ENCODE measurements at regions not wholly inside any gene's neighbourhood (a gene's known extent, or its start where the extent isn't known, plus 50 kb on each side); places are given as distances from the start of the nearest gene placed in this dataset.

GRCh38 chr2:137838255-137839092 lies 125.8 kb upstream of the HNMT start:
- TF ChIP-seq CTCF (optimal IDR thresholded peaks at IDR 0.05 in 1 of 3, IDR thresholded peaks at IDR 0.05 in 1 of 3, conservative IDR thresholded peaks at IDR 0.05 in 1 of 3; ENCODE audit: extremely low read depth in 1 of 3, insufficient read depth in 2 of 3, low read length in 3 of 3) (peak in 2 of 3 experiments; percentile 40 to 45), EZH2 (IDR thresholded peaks at IDR 0.05; ENCODE audit: low read length) (no peak)
- no peak overlapping the region for H3K4me3 ChIP-seq (ENCODE audit: control insufficient read depth in 2 of 3, extremely low read depth in 1 of 3, insufficient read depth in 2 of 3, low read depth in 1 of 3, low read length in 3 of 3)
- no peaks in the 10 kb centered on the region for H3K27me3 ChIP-seq (ENCODE audit: control insufficient read depth, extremely low read depth, insufficient read depth, low read length)
- no peak for DNase-seq (ENCODE audit: low read depth, low spot score)
- H3K4me1 ChIP-seq (ENCODE audit: control insufficient read depth, extremely low read depth, insufficient read depth, low read length), result no peaks in the 10 kb centered on the region
- no peaks in the 10 kb centered on the region for H3K79me2 ChIP-seq (ENCODE audit: control insufficient read depth, insufficient read depth, low read length)
- H3K27ac ChIP-seq (ENCODE audit: control insufficient read depth, insufficient read depth, low read length), result no peak overlapping the region
- H4K20me1 ChIP-seq (ENCODE audit: control insufficient read depth, extremely low read depth, insufficient read depth, low read length), result no peaks in the 10 kb centered on the region
- no peak for FAIRE-seq
- dilution Hi-C loops (cut with MboI; ENCODE audit: extremely low pct_ligation_motif_present, low sequenced_read_pairs), result no loop called here
- no peaks in the 10 kb centered on the region for H3K36me3 ChIP-seq (ENCODE audit: control insufficient read depth in 2 of 2, extremely low read depth in 1 of 2, insufficient read depth in 2 of 2, low read length in 2 of 2)
- no peak overlapping the region for H3K4me2 ChIP-seq (ENCODE audit: control insufficient read depth, extremely low read depth, insufficient read depth, low read depth, low read length)
- H3K9me1 ChIP-seq (ENCODE audit: control insufficient read depth, extremely low read depth, insufficient read depth, low read length), result no peaks in the 10 kb centered on the region
- no peak overlapping the region for H2AFZ ChIP-seq (ENCODE audit: control insufficient read depth, low read length)
- H3K9ac ChIP-seq (ENCODE audit: control insufficient read depth, extremely low read depth, insufficient read depth, low read length), result no peak overlapping the region
- H3K9me3 ChIP-seq (ENCODE audit: control insufficient read depth, low read depth, low read length), result no peaks in the 10 kb centered on the region

- Histone ChIP-seq H3K79me2 (ENCODE audit: control insufficient read depth, insufficient read depth, low read length) (no peaks in the 10 kb centered on the region), H3K4me1 (ENCODE audit: control insufficient read depth, extremely low read depth, insufficient read depth, low read length) (peaks cover 7% of the 10 kb centered on the region), H3K9ac (ENCODE audit: control insufficient read depth, extremely low read depth, insufficient read depth, low read length) (no peak overlapping the region), H3K27me3 (ENCODE audit: control insufficient read depth, extremely low read depth, insufficient read depth, low read length) (no peaks in the 10 kb centered on the region), H4K20me1 (ENCODE audit: control insufficient read depth, extremely low read depth, insufficient read depth, low read length) (no peaks in the 10 kb centered on the region), H3K9me3 (ENCODE audit: control insufficient read depth, low read depth, low read length) (no peaks in the 10 kb centered on the region), H3K9me1 (ENCODE audit: control insufficient read depth, extremely low read depth, insufficient read depth, low read length) (no peaks in the 10 kb centered on the region), H3K4me3 (ENCODE audit: control insufficient read depth in 2 of 3, extremely low read depth in 1 of 3, insufficient read depth in 2 of 3, low read depth in 1 of 3, low read length in 3 of 3) (no peak overlapping the region), H3K27ac (ENCODE audit: control insufficient read depth, insufficient read depth, low read length) (no peak overlapping the region), H3K36me3 (ENCODE audit: control insufficient read depth in 2 of 2, extremely low read depth in 1 of 2, insufficient read depth in 2 of 2, low read length in 2 of 2) (no peaks in the 10 kb centered on the region), H3K4me2 (ENCODE audit: control insufficient read depth, extremely low read depth, insufficient read depth, low read depth, low read length) (no peak overlapping the region), H2AFZ (ENCODE audit: control insufficient read depth, low read length) (no peak overlapping the region)
- DNase-seq (ENCODE audit: low read depth, low spot score) (no peak), FAIRE-seq (no peak)
- dilution Hi-C loops (cut with MboI; ENCODE audit: extremely low pct_ligation_motif_present, low sequenced_read_pairs), result no loop called here
- TF ChIP-seq EZH2 (IDR thresholded peaks at IDR 0.05; ENCODE audit: low read length), result no peak
- TF ChIP-seq CTCF (optimal IDR thresholded peaks at IDR 0.05 in 1 of 3, IDR thresholded peaks at IDR 0.05 in 1 of 3, conservative IDR thresholded peaks at IDR 0.05 in 1 of 3; ENCODE audit: extremely low read depth in 1 of 3, insufficient read depth in 2 of 3, low read length in 3 of 3), result no peak
Measured at GRCh38 chr2:137842430-137842829, 121.8 kb upstream of the HNMT start.

Data from keratinocyte (primary cell).